Smooth muscle cell (in vitro differentiated cells): ENCODE measurements at regions not wholly inside any gene's neighbourhood (a gene's known extent, or its start where the extent isn't known, plus 50 kb on each side); places are given as distances from the start of the nearest gene placed in this dataset.

Experiments used
- DNase-seq: peaks from one replicate; lab custom pipeline; 2025; ENCODE audit not compliant: unreplicated experiment; lab: John Stamatoyannopoulos, UW
- H2AFZ ChIP-seq: fragments of 200-600 bp; sonication (generic); 2 replicates; pipeline ENCODE4 v1.6.0; 2016; ENCODE audit warnings: antibody characterized with exemption, low read depth, mild to moderate bottlenecking
- H3F3A ChIP-seq: fragments of 200-600 bp; sonication (generic); 2 replicates; pipeline ENCODE4 v1.6.0; 2017; ENCODE audit warnings: antibody characterized with exemption, low read depth
- H3K27ac ChIP-seq: fragments of 200-600 bp; sonication (generic); 2 replicates; pipeline ENCODE4 v1.5.1; 2016; ENCODE audit warnings: low read depth, mild to moderate bottlenecking
- H3K27me3 ChIP-seq: fragments of 200-600 bp; sonication (generic); 2 replicates; pipeline ENCODE4 v1.6.1; 2016; ENCODE audit warnings: low read depth, mild to moderate bottlenecking
- H3K36me3 ChIP-seq: fragments of 200-600 bp; sonication (generic); 2 replicates; pipeline ENCODE4 v1.5.1; 2016; ENCODE audit warnings: low read depth
- H3K4me1 ChIP-seq: fragments of 200-600 bp; sonication (generic); 2 replicates; pipeline ENCODE4 v1.5.1; 2016; ENCODE audit warnings: low read depth
- H3K4me2 ChIP-seq: fragments of 200-600 bp; sonication (generic); 2 replicates; pipeline ENCODE4 v1.6.0; 2016; ENCODE audit warnings: mild to moderate bottlenecking
- H3K4me3 ChIP-seq: fragments of 200-600 bp; sonication (generic); 2 replicates; pipeline ENCODE4 v1.5.1; 2016; ENCODE audit warnings: mild to moderate bottlenecking
- H3K79me2 ChIP-seq: fragments of 200-600 bp; sonication (generic); 2 replicates; pipeline ENCODE4 v1.6.0; 2016; ENCODE audit warnings: low read depth, mild to moderate bottlenecking
- H3K9ac ChIP-seq: fragments of 200-600 bp; sonication (generic); 2 replicates; pipeline ENCODE4 v1.6.0; 2016; ENCODE audit warnings: low read depth
- H3K9me3 ChIP-seq: fragments of 200-600 bp; sonication (generic); replicated peaks from 2 replicates; pipeline ENCODE4 v1.5.1; 2016; ENCODE audit warnings: low read depth
- H4K20me1 ChIP-seq: fragments of 200-600 bp; sonication (generic); 2 replicates; pipeline ENCODE4 v1.6.0; 2016; ENCODE audit warnings: low read depth
- WGBS: methylation state at CpG from one replicate; pipeline ENCODE4 v1.1.7; 2016; ENCODE audit warnings: low lambda C conversion rate; 5-methylcytosine and 5-hydroxymethylcytosine counted together
- TF ChIP-seq, protein P1 (sequence below): fragments of 200-600 bp; sonication (generic); IDR thresholded peaks from 2 replicates; pipeline ENCODE4 v1.5.1; 2017; ENCODE audit warnings: borderline replicate concordance, mild to moderate bottlenecking, antibody characterized with exemption; ENCODE audit not compliant: insufficient read depth, poor library complexity, severe bottlenecking

DNA sequence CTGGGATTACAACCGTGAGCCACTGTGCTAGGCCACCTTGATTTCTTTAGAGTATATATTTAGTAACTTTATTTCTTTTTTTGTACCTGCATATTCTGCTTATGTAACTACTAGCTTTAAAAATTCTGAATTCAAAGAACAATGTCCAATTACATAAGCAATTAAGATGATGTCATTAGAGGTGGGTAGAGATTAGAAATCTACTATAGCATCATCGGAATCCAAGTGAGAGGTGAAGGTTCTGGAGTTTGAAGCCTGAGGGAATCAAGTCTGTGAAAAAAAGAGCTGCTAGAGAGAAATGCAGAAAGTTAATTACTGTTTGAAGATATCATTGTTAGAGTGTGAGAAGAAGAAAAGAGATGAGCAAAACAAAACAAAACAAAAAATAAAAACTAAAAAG is 79.0 kb upstream of the ENPEP start:
- Histone ChIP-seq H3K27ac (no peak overlapping the region), H3K36me3 (no peaks in the 10 kb centered on the region), H3F3A (no peaks in the 10 kb centered on the region), H3K4me3 (no peak overlapping the region), H3K79me2 (no peaks in the 10 kb centered on the region), H3K9me3 (no peaks in the 10 kb centered on the region), H4K20me1 (no peaks in the 10 kb centered on the region), H3K9ac (no peak overlapping the region), H3K4me1 (no peaks in the 10 kb centered on the region), H2AFZ (no peak overlapping the region), H3K27me3 (no peaks in the 10 kb centered on the region), H3K4me2 (no peak overlapping the region)
- 89% methylated on average over 2 of the region's 2 CpGs for WGBS
- TF ChIP-seq, protein P1, sequence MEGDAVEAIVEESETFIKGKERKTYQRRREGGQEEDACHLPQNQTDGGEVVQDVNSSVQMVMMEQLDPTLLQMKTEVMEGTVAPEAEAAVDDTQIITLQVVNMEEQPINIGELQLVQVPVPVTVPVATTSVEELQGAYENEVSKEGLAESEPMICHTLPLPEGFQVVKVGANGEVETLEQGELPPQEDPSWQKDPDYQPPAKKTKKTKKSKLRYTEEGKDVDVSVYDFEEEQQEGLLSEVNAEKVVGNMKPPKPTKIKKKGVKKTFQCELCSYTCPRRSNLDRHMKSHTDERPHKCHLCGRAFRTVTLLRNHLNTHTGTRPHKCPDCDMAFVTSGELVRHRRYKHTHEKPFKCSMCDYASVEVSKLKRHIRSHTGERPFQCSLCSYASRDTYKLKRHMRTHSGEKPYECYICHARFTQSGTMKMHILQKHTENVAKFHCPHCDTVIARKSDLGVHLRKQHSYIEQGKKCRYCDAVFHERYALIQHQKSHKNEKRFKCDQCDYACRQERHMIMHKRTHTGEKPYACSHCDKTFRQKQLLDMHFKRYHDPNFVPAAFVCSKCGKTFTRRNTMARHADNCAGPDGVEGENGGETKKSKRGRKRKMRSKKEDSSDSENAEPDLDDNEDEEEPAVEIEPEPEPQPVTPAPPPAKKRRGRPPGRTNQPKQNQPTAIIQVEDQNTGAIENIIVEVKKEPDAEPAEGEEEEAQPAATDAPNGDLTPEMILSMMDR: no peak
- DNase-seq: no peak

DNA sequence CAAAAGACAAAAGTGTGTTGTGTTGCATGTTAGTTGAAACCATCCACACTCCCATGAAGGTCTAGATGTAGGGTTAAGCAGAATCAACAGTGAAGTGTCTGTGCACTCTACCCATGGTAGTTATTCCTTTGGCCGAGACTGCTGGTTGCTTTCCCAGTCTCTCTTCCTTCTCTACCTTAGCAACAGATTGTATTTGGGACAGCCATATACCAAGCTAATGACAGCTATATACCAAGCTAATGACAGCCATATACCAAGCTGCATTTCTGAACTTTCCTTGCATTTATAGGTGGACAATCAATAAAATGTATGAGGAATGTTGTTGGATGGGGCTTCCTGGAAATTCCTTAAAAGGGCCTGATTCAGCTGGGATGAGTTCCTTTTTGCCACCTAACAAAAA is 80.5 kb upstream of the ENPEP start:
- Histone ChIP-seq H3K9me3 (no peaks in the 10 kb centered on the region), H2AFZ (no peak overlapping the region), H3K27ac (no peak overlapping the region), H3K4me3 (no peak overlapping the region), H3K79me2 (no peaks in the 10 kb centered on the region), H3K4me2 (no peak overlapping the region), H4K20me1 (no peaks in the 10 kb centered on the region), H3F3A (no peaks in the 10 kb centered on the region), H3K27me3 (no peaks in the 10 kb centered on the region), H3K4me1 (no peaks in the 10 kb centered on the region), H3K36me3 (no peaks in the 10 kb centered on the region), H3K9ac (no peak overlapping the region)
- TF ChIP-seq, protein P1: no peak
- WGBS: 96% methylated on average over 1 of the region's 1 CpG
- no peak for DNase-seq

GRCh38 chr4:110394871-110395270 is 81.1 kb upstream of the ENPEP start:
- Histone ChIP-seq H3K27ac (no peak overlapping the region), H3F3A (no peaks in the 10 kb centered on the region), H3K36me3 (no peaks in the 10 kb centered on the region), H2AFZ (no peak overlapping the region), H3K79me2 (no peaks in the 10 kb centered on the region), H3K4me2 (no peak overlapping the region), H3K4me1 (no peaks in the 10 kb centered on the region), H3K9ac (no peak overlapping the region), H3K9me3 (no peaks in the 10 kb centered on the region), H3K4me3 (no peak overlapping the region), H4K20me1 (no peaks in the 10 kb centered on the region), H3K27me3 (no peaks in the 10 kb centered on the region)
- DNase-seq: no peak
- TF ChIP-seq, protein P1: no peak

GRCh38 chr4:110381784-110382183 is 94.2 kb upstream of the ENPEP start:
- Histone ChIP-seq H3K36me3 (no peaks in the 10 kb centered on the region), H3K79me2 (no peaks in the 10 kb centered on the region), H3K27ac (no peak overlapping the region), H3K4me3 (no peak overlapping the region), H3K9me3 (no peaks in the 10 kb centered on the region), H3K9ac (no peak overlapping the region), H3K27me3 (no peaks in the 10 kb centered on the region), H2AFZ (no peak overlapping the region), H4K20me1 (no peaks in the 10 kb centered on the region), H3F3A (no peaks in the 10 kb centered on the region), H3K4me2 (no peak overlapping the region), H3K4me1 (no peaks in the 10 kb centered on the region)
- TF ChIP-seq, protein P1: no peak
- no peak for DNase-seq
